ENCODE measurements at regions not wholly inside any gene's neighbourhood (a gene's known extent, or its start where the extent isn't known, plus 50 kb on each side); places are given as distances from the start of the nearest gene placed in this dataset.

GRCh38 chr2:126219081-126219480 lies 436.9 kb upstream of the GYPC start:
- CTCF ChIA-PET, result no interaction called here
- no peak overlapping the region for H2BK15ac ChIP-seq (ENCODE audit: low read depth, low read length)
- H4K5ac ChIP-seq (ENCODE audit: low read depth, low read length), result no peak overlapping the region
- no peak overlapping the region for H3K4me3 ChIP-seq (ENCODE audit: insufficient read depth, low read depth, low read length)
- H3K4me2 ChIP-seq (ENCODE audit: low read depth, low read length), result no peak overlapping the region
- BruUV-seq (replicated peaks), result no TSS peak
- dilution Hi-C loops (cut with HindIII; ENCODE audit: low sequenced_read_pairs, unreplicated experiment), result no loop called here
- no peaks in the 10 kb centered on the region for H3K79me1 ChIP-seq (ENCODE audit: low read depth in 1 of 2, low read length in 2 of 2)
- H3K23ac ChIP-seq (ENCODE audit: low read depth, low read length), result no peak overlapping the region
- TF ChIP-seq RFX5 (IDR thresholded peaks at IDR 0.05; ENCODE audit: low read depth, low read length), result no peak
- no peak for TF ChIP-seq CEBPB (IDR thresholded peaks at IDR 0.05; ENCODE audit: low read depth, low read length)
- no peak for TF ChIP-seq MAFK (IDR thresholded peaks at IDR 0.05; ENCODE audit: low read depth, low read length)
- no peak for TF ChIP-seq MAZ (IDR thresholded peaks at IDR 0.05; ENCODE audit: borderline replicate concordance, low read depth, low read length)
- TF ChIP-seq SMC3 (IDR thresholded peaks at IDR 0.05; ENCODE audit: low read depth, low read length), result no peak
- no peak for TF ChIP-seq RAD21 (IDR thresholded peaks at IDR 0.05; ENCODE audit: low read length)
- TF ChIP-seq, protein P1, sequence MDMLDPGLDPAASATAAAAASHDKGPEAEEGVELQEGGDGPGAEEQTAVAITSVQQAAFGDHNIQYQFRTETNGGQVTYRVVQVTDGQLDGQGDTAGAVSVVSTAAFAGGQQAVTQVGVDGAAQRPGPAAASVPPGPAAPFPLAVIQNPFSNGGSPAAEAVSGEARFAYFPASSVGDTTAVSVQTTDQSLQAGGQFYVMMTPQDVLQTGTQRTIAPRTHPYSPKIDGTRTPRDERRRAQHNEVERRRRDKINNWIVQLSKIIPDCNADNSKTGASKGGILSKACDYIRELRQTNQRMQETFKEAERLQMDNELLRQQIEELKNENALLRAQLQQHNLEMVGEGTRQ (IDR thresholded peaks at IDR 0.05; ENCODE audit: low read depth, low read length), result no peak
- TF ChIP-seq RCOR1 (IDR thresholded peaks at IDR 0.05; ENCODE audit: insufficient replicate concordance, low read length), result no peak
- no peak for TF ChIP-seq CHD1 (IDR thresholded peaks at IDR 0.05; ENCODE audit: low read depth, low read length)
- no peak for TF ChIP-seq POLR2A (IDR thresholded peaks at IDR 0.05; ENCODE audit: low read depth, low read length)
- TF ChIP-seq BHLHE40 (IDR thresholded peaks at IDR 0.05; ENCODE audit: low read depth, low read length), result no peak
- TF ChIP-seq FOS (IDR thresholded peaks at IDR 0.05; ENCODE audit: low read depth, low read length), result no peak
- TF ChIP-seq NFE2L2 (IDR thresholded peaks at IDR 0.05; ENCODE audit: low read depth, low read length), result no peak
- TF ChIP-seq ELK1 (IDR thresholded peaks at IDR 0.05; ENCODE audit: borderline replicate concordance, low read depth, low read length), result no peak
- POLR2A ChIA-PET (ENCODE audit: unreplicated experiment), result no interaction called here
- H2BK120ac ChIP-seq (ENCODE audit: low read depth, low read length), result no peak overlapping the region
- no peak overlapping the region for H2AK5ac ChIP-seq (ENCODE audit: low read depth, low read length)
- H3K4me1 ChIP-seq (ENCODE audit: control insufficient read depth, insufficient read depth, low read length), result no peaks in the 10 kb centered on the region
- H4K8ac ChIP-seq (ENCODE audit: low read depth in 2 of 2, low read length in 2 of 2), result no peak overlapping the region
- ATAC-seq (ENCODE audit: low read depth), result no peak
- no peak for DNase-seq
- H3K9ac ChIP-seq (ENCODE audit: low read depth, low read length), result no peak overlapping the region
- H3K4ac ChIP-seq (ENCODE audit: low read depth, low read length), result no peak overlapping the region
- no peak overlapping the region for H2AFZ ChIP-seq (replicated peaks; ENCODE audit: low read length, poor library complexity)
- 100% methylated on average over 3 of the region's 4 CpGs; no CpG with 5 or more reads in 1 of the 2 experiments for whole genome bisulfite sequencing, 2 experiments (ENCODE audit: extremely low coverage in 2 of 2, insufficient read length in 1 of 2)
- in situ Hi-C loops (cut with MboI; ENCODE audit: low sequenced_read_pairs), result no loop called here
- H4K20me1 ChIP-seq (ENCODE audit: insufficient read depth, low read length), result no peaks in the 10 kb centered on the region
- H3K14ac ChIP-seq (replicated peaks; ENCODE audit: low read depth, low read length), result no peak overlapping the region
- no peak overlapping the region for H2BK20ac ChIP-seq (ENCODE audit: low read depth, low read length)
- H3K36me3 ChIP-seq (ENCODE audit: control insufficient read depth, insufficient read depth, low read length), result no peaks in the 10 kb centered on the region
- H3K18ac ChIP-seq (ENCODE audit: low read depth, low read length), result no peak overlapping the region
- H2BK5ac ChIP-seq (ENCODE audit: low read depth, low read length, poor library complexity, severe bottlenecking), result no peak overlapping the region
- H2AK9ac ChIP-seq (replicated peaks; ENCODE audit: low read depth, low read length, poor library complexity), result no peak overlapping the region
- no peak overlapping the region for H4K91ac ChIP-seq (ENCODE audit: insufficient read depth, low read depth, low read length)
- no peak overlapping the region for H3K27ac ChIP-seq (ENCODE audit: insufficient read depth, low read length)
- H3K9me3 ChIP-seq (ENCODE audit: control insufficient read depth, insufficient read depth, low read length), result peaks cover 7% of the 10 kb centered on the region
- no peak overlapping the region for H3K56ac ChIP-seq (ENCODE audit: extremely low read depth, insufficient read depth, low read length)
- H3K27me3 ChIP-seq (ENCODE audit: control insufficient read depth, insufficient read depth, low read length), result no peaks in the 10 kb centered on the region
- no peaks in the 10 kb centered on the region for H3K9me1 ChIP-seq (ENCODE audit: insufficient read depth, low read length)
- intact Hi-C loops (cut with micrococcal nuclease), result no loop called here

Measured in IMR-90 (cell line).